IMR-90 (cell line): ENCODE measurements at regions not wholly inside any gene's neighbourhood (a gene's known extent, or its start where the extent isn't known, plus 50 kb on each side); places are given as distances from the start of the nearest gene placed in this dataset.

Experiments used
- ATAC-seq: fragments of 200-7000 bp; cut with Tn5 transposase; 2 replicates; pipeline ENCODE4 v1.9.1; 2020; ENCODE audit warnings: low read depth, mild to moderate bottlenecking, moderate library complexity
- BruUV-seq: library from RNA; stranded (reverse); fragments of 400-500 nt; replicated peaks from 2 replicates; lab custom pipeline; 2021; lab: Mats Ljungman, UMichigan
- CTCF ChIA-PET: fragments of 300-600 bp; formaldehyde crosslinking; extraction: SDS; loops from one replicate; lab custom pipeline; 2021; ENCODE audit warnings: antibody characterized with exemption; lab: Yijun Ruan, JAX
- POLR2A ChIA-PET: fragments of 300-600 bp; sonication (Branson Sonifier 250); formaldehyde crosslinking; loops from one replicate; lab custom pipeline; 2022; ENCODE audit warnings: antibody characterized with exemption; ENCODE audit not compliant: unreplicated experiment; lab: Charles Lee
- DNase-seq: peaks from one replicate; pipeline ENCODE4 v3.0.0; 2013
- H2AFZ ChIP-seq: replicated peaks from 2 replicates; pipeline ENCODE3; 2013; ENCODE audit warnings: low read length, mild to moderate bottlenecking; ENCODE audit not compliant: poor library complexity
- H2AK5ac ChIP-seq: 2 replicates; pipeline ENCODE4 v1.6.1; 2013; ENCODE audit warnings: low read depth, low read length, inconsistent platforms
- H2AK9ac ChIP-seq: replicated peaks from 2 replicates; pipeline ENCODE3; 2013; ENCODE audit warnings: mild to moderate bottlenecking, low read depth, low read length, moderate library complexity; ENCODE audit not compliant: poor library complexity
- H2BK120ac ChIP-seq: 2 replicates; pipeline ENCODE4 v1.6.1; 2013; ENCODE audit warnings: low read depth, low read length, inconsistent platforms
- H2BK15ac ChIP-seq: 3 replicates; pipeline ENCODE4 v1.6.1; 2013; ENCODE audit warnings: low read depth, low read length, inconsistent platforms
- H2BK20ac ChIP-seq: 2 replicates; pipeline ENCODE4 v1.6.1; 2013; ENCODE audit warnings: low read depth, mild to moderate bottlenecking, inconsistent platforms, low read length, moderate library complexity
- H2BK5ac ChIP-seq: 2 replicates; pipeline ENCODE4 v1.6.1; 2013; ENCODE audit warnings: mild to moderate bottlenecking, low read depth, low read length, inconsistent platforms; ENCODE audit not compliant: poor library complexity, severe bottlenecking
- H3K14ac ChIP-seq: replicated peaks from 2 replicates; pipeline ENCODE4 v1.6.1; 2013; ENCODE audit warnings: low read depth, low read length, inconsistent platforms
- H3K18ac ChIP-seq: 2 replicates; pipeline ENCODE4 v1.6.1; 2013; ENCODE audit warnings: low read depth, low read length, control low read depth
- H3K23ac ChIP-seq: 2 replicates; pipeline ENCODE4 v1.6.1; 2013; ENCODE audit warnings: low read depth, low read length, inconsistent platforms
- H3K27ac ChIP-seq: 2 replicates; pipeline ENCODE4 v1.5.1; 2013; ENCODE audit warnings: mild to moderate bottlenecking, control low read depth, low read length; ENCODE audit not compliant: insufficient read depth
- H3K27me3 ChIP-seq: 2 replicates; pipeline ENCODE4 v1.6.1; 2013; ENCODE audit warnings: low read length; ENCODE audit not compliant: control insufficient read depth, insufficient read depth
- H3K36me3 ChIP-seq: 2 replicates; pipeline ENCODE4 v1.6.1; 2013; ENCODE audit warnings: low read length, mixed read lengths; ENCODE audit not compliant: control insufficient read depth, insufficient read depth
- H3K4ac ChIP-seq: 2 replicates; pipeline ENCODE4 v1.6.1; 2013; ENCODE audit warnings: low read depth, low read length, inconsistent platforms
- H3K4me1 ChIP-seq: 2 replicates; pipeline ENCODE4 v1.6.1; 2013; ENCODE audit warnings: low read length, mixed read lengths; ENCODE audit not compliant: control insufficient read depth, insufficient read depth
- H3K4me2 ChIP-seq: 2 replicates; pipeline ENCODE4 v1.6.1; 2013; ENCODE audit warnings: low read depth, mild to moderate bottlenecking, control low read depth, low read length, moderate library complexity
- H3K4me3 ChIP-seq: 2 replicates; pipeline ENCODE4 v1.5.1; 2013; ENCODE audit warnings: low read depth, mild to moderate bottlenecking, control low read depth, low read length, moderate library complexity; ENCODE audit not compliant: insufficient read depth
- H3K56ac ChIP-seq: 2 replicates; pipeline ENCODE4 v1.6.1; 2013; ENCODE audit warnings: low read length, inconsistent platforms; ENCODE audit not compliant: insufficient read depth; ENCODE audit errors: extremely low read depth
- H3K79me1 ChIP-seq, 2 experiments: 2 replicates each; pipeline ENCODE4 v1.6.1; 2013; ENCODE audit warnings: low read length in 2 of 2, inconsistent platforms in 1 of 2, low read depth in 1 of 2
- H3K9ac ChIP-seq: 2 replicates; pipeline ENCODE4 v1.6.1; 2013; ENCODE audit warnings: low read depth, low read length, control low read depth
- H3K9me1 ChIP-seq: 2 replicates; pipeline ENCODE4 v1.6.1; 2013; ENCODE audit warnings: low read length, inconsistent platforms; ENCODE audit not compliant: insufficient read depth
- H3K9me3 ChIP-seq: 2 replicates; pipeline ENCODE4 v1.6.1; 2013; ENCODE audit warnings: low read length; ENCODE audit not compliant: control insufficient read depth, insufficient read depth
- H4K20me1 ChIP-seq: 2 replicates; pipeline ENCODE4 v1.6.1; 2013; ENCODE audit warnings: low read length, inconsistent platforms; ENCODE audit not compliant: insufficient read depth
- H4K5ac ChIP-seq: 2 replicates; pipeline ENCODE4 v1.6.1; 2013; ENCODE audit warnings: mild to moderate bottlenecking, low read depth, low read length, control low read depth
- H4K8ac ChIP-seq, 2 experiments: 2 replicates each; pipeline ENCODE4 v1.6.1; 2013; ENCODE audit warnings: low read depth in 2 of 2, low read length in 2 of 2, control low read depth in 1 of 2, inconsistent platforms in 1 of 2
- H4K91ac ChIP-seq: 2 replicates; pipeline ENCODE4 v1.6.1; 2013; ENCODE audit warnings: low read depth, low read length, inconsistent platforms; ENCODE audit not compliant: insufficient read depth
- BHLHE40 ChIP-seq: fragments of 150-350 bp; IDR thresholded peaks from 2 replicates; pipeline ENCODE4 v1.6.1; 2016; ENCODE audit warnings: mild to moderate bottlenecking, low read depth, low read length
- CEBPB ChIP-seq: IDR thresholded peaks from 2 replicates; pipeline ENCODE4 v1.6.1; 2012; ENCODE audit warnings: low read depth, low read length, improper control_type of control experiment
- CHD1 ChIP-seq: IDR thresholded peaks from 2 replicates; pipeline ENCODE4 v1.6.1; 2012; ENCODE audit warnings: low read depth, low read length, improper control_type of control experiment
- FOS ChIP-seq: fragments of 150-350 bp; IDR thresholded peaks from 2 replicates; pipeline ENCODE4 v1.6.1; 2016; ENCODE audit warnings: low read depth, low read length
- MAFK ChIP-seq: IDR thresholded peaks from 2 replicates; pipeline ENCODE4 v1.6.1; 2012; ENCODE audit warnings: low read depth, low read length, improper control_type of control experiment
- MAZ ChIP-seq: IDR thresholded peaks from 2 replicates; pipeline ENCODE4 v1.6.1; 2012; ENCODE audit warnings: low read depth, mild to moderate bottlenecking, low read length, improper control_type of control experiment, moderate library complexity, borderline replicate concordance
- MXI1 ChIP-seq: IDR thresholded peaks from 2 replicates; pipeline ENCODE4 v1.6.1; 2012; ENCODE audit warnings: low read depth, mild to moderate bottlenecking, low read length, moderate library complexity, borderline replicate concordance
- NFE2L2 ChIP-seq: fragments of 150-350 bp; IDR thresholded peaks from 2 replicates; pipeline ENCODE4 v1.6.1; 2016; ENCODE audit warnings: low read depth, mild to moderate bottlenecking, low read length
- POLR2A ChIP-seq: IDR thresholded peaks from 2 replicates; pipeline ENCODE4 v1.6.1; 2012; ENCODE audit warnings: mild to moderate bottlenecking, low read depth, low read length
- RAD21 ChIP-seq: IDR thresholded peaks from 2 replicates; pipeline ENCODE4 v1.6.1; 2012; ENCODE audit warnings: low read length, improper control_type of control experiment
- RCOR1 ChIP-seq: IDR thresholded peaks from 2 replicates; pipeline ENCODE4 v1.6.1; 2012; ENCODE audit warnings: mild to moderate bottlenecking, low read length, improper control_type of control experiment; ENCODE audit not compliant: insufficient replicate concordance
- RFX5 ChIP-seq: IDR thresholded peaks from 2 replicates; pipeline ENCODE4 v1.8.0; 2012; ENCODE audit warnings: low read depth, mild to moderate bottlenecking, low read length, moderate library complexity
- SMC3 ChIP-seq: fragments of 150-350 bp; IDR thresholded peaks from 2 replicates; pipeline ENCODE4 v1.6.1; 2016; ENCODE audit warnings: low read depth, mild to moderate bottlenecking, antibody characterized with exemption, low read length, moderate library complexity
- WGBS, 2 experiments: methylation state at CpG; one replicate each; pipeline versions ENCODE4 v1.1.5 to v1.1.7; 2013; ENCODE audit warnings: missing lambda C conversion rate in 2 of 2; ENCODE audit not compliant: insufficient read length in 1 of 2; ENCODE audit errors: extremely low coverage in 2 of 2; 5-methylcytosine and 5-hydroxymethylcytosine counted together
- dilution Hi-C: fragments of 300-500 bp; cut with HindIII; formaldehyde crosslinking; loops from one replicate; pipeline ENCODE4 v1.14.3; 2018; ENCODE audit warnings: low sequenced_read_pairs; ENCODE audit not compliant: unreplicated experiment
- in situ Hi-C: fragments of 300-500 bp; cut with MboI; formaldehyde crosslinking; loops from 3 replicates; pipeline ENCODE4 v1.14.3; 2019; ENCODE audit warnings: low sequenced_read_pairs, inconsistent platforms, mixed read lengths
- intact Hi-C: fragments of 100-400 bp; cut with micrococcal nuclease; formaldehyde crosslinking; loops from 2 replicates; pipeline ENCODE4 v1.10.0; 2022
- TF ChIP-seq, protein P1 (sequence below): fragments of 150-350 bp; IDR thresholded peaks from 2 replicates; pipeline ENCODE4 v1.6.1; 2016; ENCODE audit warnings: low read depth, mild to moderate bottlenecking, low read length, moderate library complexity, borderline replicate concordance
- TF ChIP-seq, protein P2 (sequence below): conservative IDR thresholded peaks from 2 replicates; pipeline ENCODE4 v1.5.1; 2012; ENCODE audit warnings: mild to moderate bottlenecking, low read depth, low read length, improper control_type of control experiment
- TF ChIP-seq, protein P3 (sequence below): fragments of 150-350 bp; IDR thresholded peaks from 2 replicates; pipeline ENCODE4 v1.6.1; 2017; ENCODE audit warnings: mild to moderate bottlenecking, antibody characterized with exemption, low read length, low read depth

DNA sequence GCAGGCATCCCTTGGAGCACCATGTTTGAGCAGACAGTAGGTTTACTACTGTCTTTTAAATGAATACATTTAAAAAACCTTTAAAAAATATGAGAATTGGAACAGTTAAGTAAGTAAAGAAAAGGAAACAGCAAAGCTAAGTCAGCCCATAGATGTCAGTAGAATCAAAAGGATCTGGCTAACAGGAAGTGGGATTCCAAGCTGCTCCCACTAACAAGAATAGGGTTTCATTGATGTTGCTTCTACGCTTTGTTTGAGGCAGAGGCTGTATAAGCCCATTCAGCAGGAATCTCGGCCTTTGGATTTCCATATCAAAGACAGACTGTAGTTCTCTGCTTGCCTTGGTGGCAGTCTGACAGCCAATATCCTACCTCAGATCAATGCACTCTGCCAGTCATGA lies 122.9 kb upstream of the ELAC2 start:
- H3K23ac ChIP-seq: no peak overlapping the region
- H3K9me1 ChIP-seq: no peaks in the 10 kb centered on the region
- no peak overlapping the region for H3K14ac ChIP-seq
- no peak overlapping the region for H2BK15ac ChIP-seq
- H2BK5ac ChIP-seq: no peak overlapping the region
- no peak for TF ChIP-seq FOS
- TF ChIP-seq, protein P1, sequence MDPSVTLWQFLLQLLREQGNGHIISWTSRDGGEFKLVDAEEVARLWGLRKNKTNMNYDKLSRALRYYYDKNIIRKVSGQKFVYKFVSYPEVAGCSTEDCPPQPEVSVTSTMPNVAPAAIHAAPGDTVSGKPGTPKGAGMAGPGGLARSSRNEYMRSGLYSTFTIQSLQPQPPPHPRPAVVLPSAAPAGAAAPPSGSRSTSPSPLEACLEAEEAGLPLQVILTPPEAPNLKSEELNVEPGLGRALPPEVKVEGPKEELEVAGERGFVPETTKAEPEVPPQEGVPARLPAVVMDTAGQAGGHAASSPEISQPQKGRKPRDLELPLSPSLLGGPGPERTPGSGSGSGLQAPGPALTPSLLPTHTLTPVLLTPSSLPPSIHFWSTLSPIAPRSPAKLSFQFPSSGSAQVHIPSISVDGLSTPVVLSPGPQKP: no peak
- no peak for TF ChIP-seq BHLHE40
- peak; percentile 31; the same call in 1 of the 2 replicates for TF ChIP-seq RAD21
- no peak for TF ChIP-seq MXI1
- no peak for TF ChIP-seq POLR2A
- no peak for TF ChIP-seq RFX5
- no peak for TF ChIP-seq MAFK
- TF ChIP-seq, protein P2, sequence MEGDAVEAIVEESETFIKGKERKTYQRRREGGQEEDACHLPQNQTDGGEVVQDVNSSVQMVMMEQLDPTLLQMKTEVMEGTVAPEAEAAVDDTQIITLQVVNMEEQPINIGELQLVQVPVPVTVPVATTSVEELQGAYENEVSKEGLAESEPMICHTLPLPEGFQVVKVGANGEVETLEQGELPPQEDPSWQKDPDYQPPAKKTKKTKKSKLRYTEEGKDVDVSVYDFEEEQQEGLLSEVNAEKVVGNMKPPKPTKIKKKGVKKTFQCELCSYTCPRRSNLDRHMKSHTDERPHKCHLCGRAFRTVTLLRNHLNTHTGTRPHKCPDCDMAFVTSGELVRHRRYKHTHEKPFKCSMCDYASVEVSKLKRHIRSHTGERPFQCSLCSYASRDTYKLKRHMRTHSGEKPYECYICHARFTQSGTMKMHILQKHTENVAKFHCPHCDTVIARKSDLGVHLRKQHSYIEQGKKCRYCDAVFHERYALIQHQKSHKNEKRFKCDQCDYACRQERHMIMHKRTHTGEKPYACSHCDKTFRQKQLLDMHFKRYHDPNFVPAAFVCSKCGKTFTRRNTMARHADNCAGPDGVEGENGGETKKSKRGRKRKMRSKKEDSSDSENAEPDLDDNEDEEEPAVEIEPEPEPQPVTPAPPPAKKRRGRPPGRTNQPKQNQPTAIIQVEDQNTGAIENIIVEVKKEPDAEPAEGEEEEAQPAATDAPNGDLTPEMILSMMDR: peak; percentile 30
- TF ChIP-seq, protein P3, sequence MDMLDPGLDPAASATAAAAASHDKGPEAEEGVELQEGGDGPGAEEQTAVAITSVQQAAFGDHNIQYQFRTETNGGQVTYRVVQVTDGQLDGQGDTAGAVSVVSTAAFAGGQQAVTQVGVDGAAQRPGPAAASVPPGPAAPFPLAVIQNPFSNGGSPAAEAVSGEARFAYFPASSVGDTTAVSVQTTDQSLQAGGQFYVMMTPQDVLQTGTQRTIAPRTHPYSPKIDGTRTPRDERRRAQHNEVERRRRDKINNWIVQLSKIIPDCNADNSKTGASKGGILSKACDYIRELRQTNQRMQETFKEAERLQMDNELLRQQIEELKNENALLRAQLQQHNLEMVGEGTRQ: no peak
- TF ChIP-seq CHD1: no peak
- TF ChIP-seq NFE2L2: no peak
- no peak for TF ChIP-seq RCOR1
- TF ChIP-seq CEBPB: no peak
- no peak for TF ChIP-seq MAZ
- 0 out of 2 replicates have a peak, but pooled peaks have one; percentile 7 for TF ChIP-seq SMC3
- H2AFZ ChIP-seq: no peak overlapping the region
- no peak overlapping the region for H3K9ac ChIP-seq
- no peak overlapping the region for H3K27ac ChIP-seq
- CTCF ChIA-PET: interaction anchor here (1.0 kb wide), 1 partner anchor 26 kb away, joined by 4 read pairs; no protein-coding TSS in a partner anchor
- no peak for ATAC-seq
- no peak overlapping the region for H2BK120ac ChIP-seq
- no peak overlapping the region for H4K91ac ChIP-seq
- no peak overlapping the region for H2BK20ac ChIP-seq
- no peak overlapping the region for H3K18ac ChIP-seq
- no peaks in the 10 kb centered on the region for H4K20me1 ChIP-seq
- no CpG with 5 or more reads among the region's 2 CpGs for WGBS, 2 experiments
- H3K4me3 ChIP-seq: no peak overlapping the region
- no peak overlapping the region for H3K4me2 ChIP-seq
- H3K4ac ChIP-seq: no peak overlapping the region
- no peak overlapping the region for H4K5ac ChIP-seq
- dilution Hi-C loops: no loop called here
- intact Hi-C loops: no loop called here
- BruUV-seq: no TSS peak
- H3K27me3 ChIP-seq: peaks cover 1% of the 10 kb centered on the region; the same call in 1 of the 2 replicates
- POLR2A ChIA-PET: no interaction called here
- H3K36me3 ChIP-seq: no peaks in the 10 kb centered on the region
- H3K4me1 ChIP-seq: no peaks in the 10 kb centered on the region
- H3K56ac ChIP-seq: no peak overlapping the region
- no peak overlapping the region for H2AK5ac ChIP-seq
- in situ Hi-C loops: no loop called here
- no peak overlapping the region for H4K8ac ChIP-seq
- no peaks in the 10 kb centered on the region for H3K79me1 ChIP-seq
- H2AK9ac ChIP-seq: no peak overlapping the region
- H3K9me3 ChIP-seq: no peaks in the 10 kb centered on the region
- peak; percentile 24 for DNase-seq
